ENCODE measurements at regions not wholly inside any gene's neighbourhood (a gene's known extent, or its start where the extent isn't known, plus 50 kb on each side); places are given as distances from the start of the nearest gene placed in this dataset.

DNA sequence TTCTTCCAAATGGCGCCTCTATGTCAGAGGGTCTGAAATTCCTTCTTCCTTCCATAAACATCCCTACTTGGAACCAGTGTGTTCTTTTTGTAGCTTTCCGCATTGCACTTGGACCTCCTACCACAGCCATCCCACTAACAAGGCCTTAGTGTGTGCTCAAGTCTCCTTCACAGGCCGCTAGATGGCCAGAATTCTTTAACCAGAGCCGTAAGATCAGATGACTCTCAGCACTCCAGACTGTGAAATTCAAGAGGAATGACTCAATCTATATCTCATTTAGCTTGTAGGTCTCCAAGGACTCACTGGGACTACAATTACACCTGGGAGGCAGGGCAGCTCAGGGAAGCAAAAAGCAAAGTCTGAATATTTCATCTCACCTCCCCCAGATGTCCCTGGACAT is 298.9 kb downstream of the EIPR1 start:
- no peak overlapping the region for H3K4me3 ChIP-seq (ENCODE audit: low read depth, low read length)
- TF ChIP-seq, protein P1, sequence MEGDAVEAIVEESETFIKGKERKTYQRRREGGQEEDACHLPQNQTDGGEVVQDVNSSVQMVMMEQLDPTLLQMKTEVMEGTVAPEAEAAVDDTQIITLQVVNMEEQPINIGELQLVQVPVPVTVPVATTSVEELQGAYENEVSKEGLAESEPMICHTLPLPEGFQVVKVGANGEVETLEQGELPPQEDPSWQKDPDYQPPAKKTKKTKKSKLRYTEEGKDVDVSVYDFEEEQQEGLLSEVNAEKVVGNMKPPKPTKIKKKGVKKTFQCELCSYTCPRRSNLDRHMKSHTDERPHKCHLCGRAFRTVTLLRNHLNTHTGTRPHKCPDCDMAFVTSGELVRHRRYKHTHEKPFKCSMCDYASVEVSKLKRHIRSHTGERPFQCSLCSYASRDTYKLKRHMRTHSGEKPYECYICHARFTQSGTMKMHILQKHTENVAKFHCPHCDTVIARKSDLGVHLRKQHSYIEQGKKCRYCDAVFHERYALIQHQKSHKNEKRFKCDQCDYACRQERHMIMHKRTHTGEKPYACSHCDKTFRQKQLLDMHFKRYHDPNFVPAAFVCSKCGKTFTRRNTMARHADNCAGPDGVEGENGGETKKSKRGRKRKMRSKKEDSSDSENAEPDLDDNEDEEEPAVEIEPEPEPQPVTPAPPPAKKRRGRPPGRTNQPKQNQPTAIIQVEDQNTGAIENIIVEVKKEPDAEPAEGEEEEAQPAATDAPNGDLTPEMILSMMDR (conservative IDR thresholded peaks at IDR 0.05; ENCODE audit: low read depth, low read length) = no peak
- peak; percentile 1 for DNase-seq (ENCODE audit: low read depth)

- no peak for DNase-seq (ENCODE audit: low read depth)
- H3K4me3 ChIP-seq (ENCODE audit: low read depth, low read length) = no peak overlapping the region
- TF ChIP-seq, protein P1 (conservative IDR thresholded peaks at IDR 0.05; ENCODE audit: low read depth, low read length) = no peak
These were observed 300.6 kb downstream of the EIPR1 start for GRCh38 chr2:3076848-3077642.

DNA sequence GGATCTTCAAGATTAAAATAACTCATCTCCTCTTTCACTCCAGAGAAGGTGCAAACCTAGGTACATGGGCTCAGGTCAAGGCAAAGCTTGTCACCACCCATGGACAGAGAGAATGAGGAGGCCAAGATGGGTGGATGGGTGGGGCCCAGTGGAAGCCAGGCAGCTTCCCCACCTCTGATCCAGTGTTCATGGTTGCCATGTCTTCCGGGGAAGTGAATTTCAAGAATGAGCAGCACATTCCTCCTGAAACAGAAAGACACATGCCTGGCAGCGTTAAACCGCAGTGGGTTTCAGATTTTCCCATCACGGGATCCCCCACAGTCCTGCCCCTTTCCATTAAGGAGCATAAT is 301.7 kb downstream of the EIPR1 start:
- TF ChIP-seq, protein P1 (conservative IDR thresholded peaks at IDR 0.05; ENCODE audit: low read depth, low read length) = no peak
- H3K4me3 ChIP-seq (ENCODE audit: low read depth, low read length) = no peak overlapping the region
- DNase-seq (ENCODE audit: low read depth) = no peak

GRCh38 chr2:3075316-3075990 is 302.2 kb downstream of the EIPR1 start:
- TF ChIP-seq, protein P1 (conservative IDR thresholded peaks at IDR 0.05; ENCODE audit: low read depth, low read length) = no peak
- DNase-seq (ENCODE audit: low read depth) = no peak
- no peak overlapping the region for H3K4me3 ChIP-seq (ENCODE audit: low read depth, low read length)

DNA sequence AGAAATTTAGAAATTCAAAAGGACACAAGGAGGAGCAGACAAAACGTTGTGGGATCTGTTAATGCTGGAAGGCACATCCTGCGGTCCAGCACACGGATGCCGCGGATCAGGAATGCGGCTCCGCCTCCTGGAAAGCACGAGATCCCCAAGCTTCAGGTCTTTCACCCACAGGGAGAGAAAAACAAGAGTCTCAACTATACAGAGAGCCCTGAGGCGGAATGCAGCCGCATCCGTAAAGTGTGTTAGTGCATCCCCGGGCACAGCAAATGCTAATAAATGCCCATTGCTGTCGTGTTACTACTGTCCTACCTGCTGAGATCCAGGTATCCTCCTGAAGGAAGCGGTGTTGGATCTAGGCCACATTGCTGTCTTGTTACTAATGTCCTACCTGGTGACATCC is 303.9 kb downstream of the EIPR1 start:
- TF ChIP-seq, protein P1 (conservative IDR thresholded peaks at IDR 0.05; ENCODE audit: low read depth, low read length) = no peak
- no peak for DNase-seq (ENCODE audit: low read depth)
- H3K4me3 ChIP-seq (ENCODE audit: low read depth, low read length) = no peak overlapping the region

DNA sequence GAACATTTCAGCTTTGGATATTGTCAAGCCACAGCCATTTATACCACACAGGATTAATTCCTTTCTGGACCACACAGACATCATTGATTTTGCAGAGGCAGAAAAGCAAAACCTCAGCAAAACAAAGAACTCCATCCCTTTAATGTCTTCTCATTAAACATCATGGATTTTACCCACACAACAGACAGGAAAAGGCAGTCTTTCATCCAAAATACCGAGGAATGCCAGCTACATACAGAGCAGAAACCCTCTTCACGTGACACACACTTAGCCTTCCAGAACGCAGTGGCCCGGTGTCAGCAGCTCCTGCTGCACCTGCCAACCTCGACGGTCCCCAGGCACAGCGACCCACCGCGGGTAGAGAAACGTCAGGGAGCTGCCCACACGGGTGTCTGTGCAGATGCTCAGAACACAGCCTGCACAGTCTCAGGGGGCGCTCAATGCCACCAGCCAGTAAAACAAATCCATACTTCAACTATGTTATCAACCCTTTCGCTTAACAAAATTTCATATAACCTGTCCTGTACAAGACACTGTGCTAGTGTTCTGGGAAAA is 304.5 kb downstream of the EIPR1 start:
- H3K4me3 ChIP-seq (ENCODE audit: low read depth, low read length) = no peak overlapping the region
- TF ChIP-seq, protein P1 (conservative IDR thresholded peaks at IDR 0.05; ENCODE audit: low read depth, low read length) = no peak
- no peak for DNase-seq (ENCODE audit: low read depth)

All from choroid plexus epithelial cell (primary cell).